ENCODE measurements at regions not wholly inside any gene's neighbourhood (a gene's known extent, or its start where the extent isn't known, plus 50 kb on each side); places are given as distances from the start of the nearest gene placed in this dataset.

DNA sequence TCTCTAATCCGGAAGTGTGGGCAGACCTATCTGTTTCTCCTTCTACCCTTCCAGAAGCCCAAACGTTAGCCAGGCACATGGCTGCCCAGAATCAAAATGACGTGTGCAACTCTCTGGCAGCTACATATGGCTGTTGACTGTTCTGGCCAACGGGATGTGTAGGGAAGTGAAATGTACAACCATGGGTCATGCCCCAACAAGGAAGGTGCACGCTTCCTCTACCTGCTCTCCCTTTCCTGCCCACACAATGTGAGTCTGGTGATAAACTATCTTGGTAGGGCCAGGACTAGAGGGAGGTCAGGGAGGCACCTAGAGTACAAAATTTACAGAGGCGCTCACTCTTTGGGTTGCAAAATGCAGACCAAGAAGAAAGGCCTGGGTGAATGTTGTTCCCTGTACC, 495.9 kb upstream of the PROK2 start:
- TF ChIP-seq, protein P1, sequence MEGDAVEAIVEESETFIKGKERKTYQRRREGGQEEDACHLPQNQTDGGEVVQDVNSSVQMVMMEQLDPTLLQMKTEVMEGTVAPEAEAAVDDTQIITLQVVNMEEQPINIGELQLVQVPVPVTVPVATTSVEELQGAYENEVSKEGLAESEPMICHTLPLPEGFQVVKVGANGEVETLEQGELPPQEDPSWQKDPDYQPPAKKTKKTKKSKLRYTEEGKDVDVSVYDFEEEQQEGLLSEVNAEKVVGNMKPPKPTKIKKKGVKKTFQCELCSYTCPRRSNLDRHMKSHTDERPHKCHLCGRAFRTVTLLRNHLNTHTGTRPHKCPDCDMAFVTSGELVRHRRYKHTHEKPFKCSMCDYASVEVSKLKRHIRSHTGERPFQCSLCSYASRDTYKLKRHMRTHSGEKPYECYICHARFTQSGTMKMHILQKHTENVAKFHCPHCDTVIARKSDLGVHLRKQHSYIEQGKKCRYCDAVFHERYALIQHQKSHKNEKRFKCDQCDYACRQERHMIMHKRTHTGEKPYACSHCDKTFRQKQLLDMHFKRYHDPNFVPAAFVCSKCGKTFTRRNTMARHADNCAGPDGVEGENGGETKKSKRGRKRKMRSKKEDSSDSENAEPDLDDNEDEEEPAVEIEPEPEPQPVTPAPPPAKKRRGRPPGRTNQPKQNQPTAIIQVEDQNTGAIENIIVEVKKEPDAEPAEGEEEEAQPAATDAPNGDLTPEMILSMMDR (IDR thresholded peaks at IDR 0.05): no peak
- TF ChIP-seq ZFX (IDR thresholded peaks at IDR 0.05; ENCODE audit: borderline replicate concordance): no peak
